COLO668 (cell line): ENCODE measurements at regions not wholly inside any gene's neighbourhood (a gene's known extent, or its start where the extent isn't known, plus 50 kb on each side); places are given as distances from the start of the nearest gene placed in this dataset.

Experiments used
- DNase-seq: peaks from one replicate; lab custom pipeline; 2025; ENCODE audit not compliant: unreplicated experiment; lab: John Stamatoyannopoulos, UW

GRCh38 chr4:124435274-124435950, 277.1 kb downstream of the ANKRD50 start:
- no peak for DNase-seq

- no peak for DNase-seq
Measured at GRCh38 chr4:124437853-124438495, 274.6 kb downstream of the ANKRD50 start.

DNA sequence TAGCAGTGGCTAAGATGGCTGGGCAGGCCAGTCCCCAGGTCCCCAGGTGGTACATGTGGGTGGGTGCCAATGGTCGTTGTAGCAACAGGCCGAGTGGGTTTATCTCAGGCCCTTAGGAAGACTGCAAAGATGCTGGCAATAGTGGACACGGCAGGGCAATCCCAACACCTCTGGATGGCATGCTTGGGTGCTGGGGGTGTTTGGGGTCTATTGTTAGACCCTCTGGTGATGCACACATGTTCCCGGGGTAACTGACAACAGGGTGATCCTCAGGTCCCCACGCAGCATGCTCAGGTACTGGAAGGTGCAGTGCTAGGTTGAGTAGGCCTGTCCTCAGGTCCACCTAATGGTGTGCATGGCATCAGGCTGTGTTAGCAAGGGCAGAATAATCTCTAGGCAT, 267.5 kb downstream of the ANKRD50 start:
- no peak for DNase-seq

DNA sequence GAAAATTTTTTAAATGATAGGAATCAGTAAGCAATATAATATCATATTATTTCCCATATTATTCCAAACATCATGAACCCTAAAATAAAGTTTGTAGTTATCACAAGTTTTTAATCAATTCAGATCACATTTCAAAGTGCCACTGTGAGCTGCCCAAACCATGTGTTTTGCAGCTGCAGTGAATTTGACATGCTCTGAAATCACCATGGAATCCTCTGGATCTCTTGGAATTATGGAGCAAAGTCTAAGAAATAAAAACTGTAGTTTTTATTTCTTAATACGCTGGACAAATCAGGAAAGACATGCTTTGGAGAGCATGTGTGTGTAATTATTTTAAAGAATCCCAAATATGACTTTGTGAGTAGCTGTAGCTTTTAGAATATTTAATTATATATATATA, 262.7 kb downstream of the ANKRD50 start:
- DNase-seq: no peak

DNA sequence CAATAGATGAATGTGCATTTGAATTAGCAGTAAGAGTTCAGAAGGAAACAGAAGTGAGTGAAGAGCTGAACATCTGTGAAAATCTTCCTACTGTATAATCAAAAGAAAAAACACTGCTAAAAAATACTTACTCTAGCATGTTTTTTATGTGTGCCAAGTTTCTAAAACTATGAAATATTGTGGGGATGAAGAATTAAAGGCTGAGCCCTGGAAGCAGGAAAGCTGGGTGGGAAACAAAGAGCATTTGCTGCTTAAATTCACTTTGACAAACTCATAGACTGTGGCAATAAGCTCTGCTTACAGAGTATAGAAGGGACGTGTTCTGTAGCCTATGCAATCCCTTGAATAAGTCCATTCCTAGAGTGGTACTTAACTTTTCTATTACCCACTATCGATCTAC, 261.7 kb downstream of the ANKRD50 start:
- DNase-seq: no peak

DNA sequence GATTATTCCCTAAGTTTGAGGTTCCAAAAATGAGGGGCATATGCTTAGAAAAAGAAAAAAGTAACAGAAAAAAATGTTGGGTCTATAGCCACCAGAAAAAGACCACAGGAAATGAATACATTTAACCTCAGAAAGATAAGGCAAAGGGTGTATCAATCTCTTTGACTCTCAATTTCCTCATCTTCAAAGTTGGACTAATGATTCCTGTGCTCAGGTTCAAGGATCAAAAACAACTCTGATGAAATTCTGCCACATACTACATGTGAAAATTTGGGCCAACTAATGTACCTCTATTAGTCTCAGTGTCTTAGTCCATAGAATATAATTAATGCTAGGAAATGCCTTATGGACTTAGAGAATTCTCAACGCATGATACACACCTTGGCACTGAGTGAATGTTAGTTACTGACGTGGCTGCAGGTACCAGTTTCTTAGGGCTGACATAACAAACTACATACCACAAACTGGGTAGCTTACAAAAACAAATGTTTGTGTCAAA, 257.7 kb downstream of the ANKRD50 start:
- DNase-seq: no peak

GRCh38 chr4:124455671-124456070, 256.9 kb downstream of the ANKRD50 start:
- no peak for DNase-seq

DNA sequence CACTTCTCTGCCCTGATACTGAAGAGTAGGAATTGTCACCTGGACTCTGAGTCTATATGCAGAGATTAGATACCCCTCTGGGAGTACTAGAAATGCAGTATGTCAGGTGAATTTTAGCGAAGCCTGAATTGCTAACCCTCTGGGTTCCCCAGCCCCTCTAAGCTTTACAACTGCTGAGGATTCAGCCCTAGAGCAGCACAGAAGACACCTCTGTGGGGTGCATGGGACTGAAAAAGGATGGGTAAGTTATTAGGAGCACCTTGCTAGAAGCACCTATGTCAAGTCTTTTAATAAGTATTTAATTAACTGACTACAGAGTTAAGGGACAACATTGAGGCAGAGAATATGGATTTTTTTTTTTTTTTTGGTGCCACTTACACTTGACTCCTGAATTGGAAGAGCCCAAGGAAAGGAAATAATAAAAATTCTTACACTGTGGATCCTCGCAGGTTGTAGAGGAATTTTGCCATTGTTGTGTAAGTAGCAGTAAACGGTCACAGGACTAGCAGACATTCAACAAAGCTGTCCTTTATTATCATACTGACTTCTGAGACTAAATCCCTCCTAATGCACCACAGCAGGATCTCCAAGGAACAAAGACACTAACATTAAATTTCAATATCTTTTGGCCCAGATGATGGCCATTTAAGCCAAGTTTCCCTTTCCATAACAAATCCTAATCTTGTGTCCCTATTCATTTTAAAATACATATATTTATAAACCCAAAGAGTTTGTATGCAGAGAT, 253.2 kb downstream of the ANKRD50 start:
- no peak for DNase-seq

- DNase-seq: no peak
Measured at GRCh38 chr4:124459941-124460310, 252.6 kb downstream of the ANKRD50 start.

- DNase-seq: peak; percentile 8
Measured at GRCh38 chr4:124461592-124461991, 250.9 kb downstream of the ANKRD50 start.

DNA sequence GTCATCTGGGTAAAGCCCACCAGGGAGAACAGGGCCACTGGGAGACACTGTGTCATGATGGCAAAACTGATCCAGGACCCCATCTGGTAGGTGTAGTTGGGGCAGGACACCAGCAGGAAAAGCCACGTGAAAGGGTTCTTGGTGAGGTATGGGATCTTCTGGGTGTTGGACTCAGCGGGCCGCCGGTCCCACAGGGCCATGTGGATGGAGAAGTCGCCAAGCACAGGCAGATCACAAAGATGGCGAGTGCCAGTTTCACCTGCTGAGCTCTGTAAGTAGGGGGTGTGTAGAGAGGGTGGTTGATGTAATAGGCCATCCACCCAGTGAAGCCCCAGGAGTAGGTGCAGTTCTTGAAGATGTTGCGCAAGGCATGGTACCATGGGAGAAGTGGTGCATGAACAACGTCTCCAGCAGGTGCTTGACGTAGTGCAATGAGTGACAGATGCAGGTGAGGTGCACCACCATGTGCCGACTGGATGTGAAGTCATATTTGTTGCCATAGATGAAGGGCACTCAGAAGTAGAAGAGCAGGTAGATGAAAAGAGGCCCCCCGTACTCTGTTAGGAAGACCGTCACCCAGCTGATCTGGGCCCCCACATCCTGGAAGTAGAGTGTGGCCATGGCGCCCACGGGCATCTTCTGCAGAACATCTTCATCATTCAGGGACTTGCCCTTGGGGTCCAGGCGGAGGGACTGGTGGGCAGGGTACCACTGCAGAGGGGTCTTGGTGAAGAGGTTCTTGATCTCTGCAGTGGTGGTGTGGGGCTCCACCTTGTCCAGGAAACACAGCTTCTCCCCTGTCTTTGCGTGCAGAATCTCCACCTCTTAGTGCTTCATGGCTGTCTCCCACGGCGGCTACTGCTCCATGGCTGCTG, 249.3 kb downstream of the ANKRD50 start:
- no peak for DNase-seq

DNA sequence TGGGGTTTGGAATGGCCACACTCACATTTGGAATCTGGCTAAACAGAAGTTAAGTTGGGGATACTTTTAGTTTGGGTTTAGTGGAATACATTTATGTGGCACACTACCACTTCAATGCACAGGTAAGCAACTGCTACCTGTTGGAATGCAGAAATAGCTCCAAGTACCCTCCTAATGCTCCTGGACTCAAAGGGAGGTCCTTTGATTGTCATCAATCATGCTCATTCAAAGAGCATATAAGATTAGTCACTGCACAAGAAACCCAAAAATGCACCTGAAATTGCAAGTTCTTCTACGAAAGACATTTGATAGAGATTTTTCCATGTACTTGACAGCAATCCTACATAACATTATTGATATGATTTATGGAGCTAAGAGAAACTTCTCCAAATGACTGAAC, 247.7 kb downstream of the ANKRD50 start:
- no peak for DNase-seq

- DNase-seq: no peak
Measured at GRCh38 chr4:124468360-124468759, 244.2 kb downstream of the ANKRD50 start.

GRCh38 chr4:124469981-124470380, 242.6 kb downstream of the ANKRD50 start:
- DNase-seq: no peak

DNA sequence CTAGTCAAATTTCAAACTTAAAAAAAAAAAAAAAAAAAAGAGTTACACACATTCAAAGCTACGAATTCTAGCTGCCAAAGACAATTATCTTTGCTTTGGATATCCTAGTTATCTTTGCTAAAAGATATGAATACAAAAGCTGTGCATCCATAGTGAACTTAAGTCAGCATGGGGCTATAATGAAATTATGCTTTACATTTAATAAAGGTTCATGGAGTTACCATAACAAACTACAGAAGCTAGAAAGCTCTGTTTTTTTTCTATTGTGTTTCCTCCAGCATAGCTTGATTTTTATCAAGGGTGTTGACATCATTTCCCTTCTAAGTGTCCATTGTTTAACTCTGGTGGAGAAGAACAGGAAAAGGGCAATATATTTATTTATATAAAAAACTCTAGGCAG, 234.1 kb downstream of the ANKRD50 start:
- DNase-seq: no peak

- no peak for DNase-seq
Measured at GRCh38 chr4:124480061-124480460, 232.5 kb downstream of the ANKRD50 start.

DNA sequence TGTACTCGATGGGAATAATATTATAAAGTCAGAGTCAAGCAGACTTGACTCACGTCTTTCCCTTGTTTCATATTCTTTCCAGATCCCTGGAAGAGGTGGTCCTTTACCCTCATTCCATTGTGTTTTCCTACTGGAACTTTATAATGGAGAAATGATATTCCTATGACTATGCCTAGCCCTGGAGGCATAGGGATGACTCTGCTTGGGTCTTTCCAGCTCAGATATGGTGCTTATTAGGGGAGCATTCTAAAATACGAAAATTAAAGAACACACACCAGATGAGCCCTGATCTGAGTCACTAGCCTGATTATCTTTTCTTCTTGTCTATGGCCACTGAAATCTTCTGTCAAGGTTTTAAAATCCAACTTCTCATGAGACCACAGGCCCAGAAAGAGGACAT, 231.4 kb downstream of the ANKRD50 start:
- no peak for DNase-seq

- peak; percentile 14 for DNase-seq
Measured at GRCh38 chr4:124483048-124483906, 229.3 kb downstream of the ANKRD50 start.

GRCh38 chr4:124484008-124484407, 228.5 kb downstream of the ANKRD50 start:
- DNase-seq: no peak

- DNase-seq: no peak
Measured at GRCh38 chr4:124484940-124485339, 227.6 kb downstream of the ANKRD50 start.
